ENCODE measurements at regions not wholly inside any gene's neighbourhood (a gene's known extent, or its start where the extent isn't known, plus 50 kb on each side); places are given as distances from the start of the nearest gene placed in this dataset.
"Not testable (repeated sequence)": the region's sequence is repeated elsewhere in the genome, so short reads cannot be mapped to it uniquely, and the experiment has no call there.

DNA sequence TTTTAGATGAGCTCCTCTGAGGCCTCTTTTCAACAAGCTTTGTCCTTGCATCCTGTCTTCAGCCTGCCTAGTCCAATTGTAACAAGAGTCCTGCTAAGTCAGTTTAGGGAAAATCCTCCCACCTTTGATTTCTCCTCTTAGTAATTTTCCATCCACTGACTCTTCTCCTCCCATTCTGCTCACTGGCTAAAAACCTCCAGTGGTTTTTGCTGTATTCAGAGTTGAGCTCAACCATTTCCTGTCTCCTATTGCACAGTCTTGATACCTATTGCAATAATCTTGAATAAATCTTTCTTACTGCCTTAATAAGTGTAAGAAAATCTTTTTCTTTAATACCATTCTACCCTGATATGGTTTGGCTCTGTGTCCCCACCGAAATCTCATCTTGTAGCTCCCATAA, 117.8 kb upstream of the ENPP6 start:
- DNase-seq (ENCODE audit: low read depth): no peak
- TF ChIP-seq, protein P1, sequence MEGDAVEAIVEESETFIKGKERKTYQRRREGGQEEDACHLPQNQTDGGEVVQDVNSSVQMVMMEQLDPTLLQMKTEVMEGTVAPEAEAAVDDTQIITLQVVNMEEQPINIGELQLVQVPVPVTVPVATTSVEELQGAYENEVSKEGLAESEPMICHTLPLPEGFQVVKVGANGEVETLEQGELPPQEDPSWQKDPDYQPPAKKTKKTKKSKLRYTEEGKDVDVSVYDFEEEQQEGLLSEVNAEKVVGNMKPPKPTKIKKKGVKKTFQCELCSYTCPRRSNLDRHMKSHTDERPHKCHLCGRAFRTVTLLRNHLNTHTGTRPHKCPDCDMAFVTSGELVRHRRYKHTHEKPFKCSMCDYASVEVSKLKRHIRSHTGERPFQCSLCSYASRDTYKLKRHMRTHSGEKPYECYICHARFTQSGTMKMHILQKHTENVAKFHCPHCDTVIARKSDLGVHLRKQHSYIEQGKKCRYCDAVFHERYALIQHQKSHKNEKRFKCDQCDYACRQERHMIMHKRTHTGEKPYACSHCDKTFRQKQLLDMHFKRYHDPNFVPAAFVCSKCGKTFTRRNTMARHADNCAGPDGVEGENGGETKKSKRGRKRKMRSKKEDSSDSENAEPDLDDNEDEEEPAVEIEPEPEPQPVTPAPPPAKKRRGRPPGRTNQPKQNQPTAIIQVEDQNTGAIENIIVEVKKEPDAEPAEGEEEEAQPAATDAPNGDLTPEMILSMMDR (conservative IDR thresholded peaks at IDR 0.05; ENCODE audit: low read length): no peak
- no peak overlapping the region for H3K4me3 ChIP-seq (ENCODE audit: low read length)

DNA sequence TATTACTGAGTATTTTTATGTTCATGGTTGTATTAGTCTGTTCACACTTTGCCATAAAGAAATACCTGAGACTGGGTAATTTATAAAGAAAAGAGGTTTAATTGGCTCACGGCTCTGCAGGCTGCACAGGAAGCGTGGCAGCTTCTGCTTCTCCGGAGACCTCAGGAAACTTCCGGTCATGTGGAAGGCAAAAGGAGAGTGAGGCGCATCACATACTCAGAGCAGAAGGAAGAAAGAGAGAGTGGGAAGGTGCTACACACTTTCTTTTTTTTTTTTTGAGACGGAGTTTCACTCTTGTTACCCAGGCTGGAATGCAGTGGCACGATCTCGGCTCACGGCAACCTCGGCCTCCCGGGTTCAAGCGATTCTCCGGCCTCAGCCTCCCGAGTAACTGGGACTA, 115.8 kb upstream of the ENPP6 start:
- not testable (repeated sequence) for DNase-seq (ENCODE audit: low read depth); H3K4me3 ChIP-seq (ENCODE audit: low read length)

- H3K4me3 ChIP-seq (ENCODE audit: low read length): no peak overlapping the region
- no peak for DNase-seq (ENCODE audit: low read depth)
- TF ChIP-seq, protein P1 (conservative IDR thresholded peaks at IDR 0.05; ENCODE audit: low read length): no peak
Observed at GRCh38 chr4:184331268-184331995, 113.8 kb upstream of the ENPP6 start.

- not testable (repeated sequence) for H3K4me3 ChIP-seq (ENCODE audit: low read length); DNase-seq (ENCODE audit: low read depth)
Observed at GRCh38 chr4:184330517-184331094, 112.9 kb upstream of the ENPP6 start.

- no peak for DNase-seq (ENCODE audit: low read depth)
- H3K4me3 ChIP-seq (ENCODE audit: low read length): no peak overlapping the region
- TF ChIP-seq, protein P1 (conservative IDR thresholded peaks at IDR 0.05; ENCODE audit: low read length): no peak
Observed at GRCh38 chr4:184329659-184330400, 112.2 kb upstream of the ENPP6 start.

DNA sequence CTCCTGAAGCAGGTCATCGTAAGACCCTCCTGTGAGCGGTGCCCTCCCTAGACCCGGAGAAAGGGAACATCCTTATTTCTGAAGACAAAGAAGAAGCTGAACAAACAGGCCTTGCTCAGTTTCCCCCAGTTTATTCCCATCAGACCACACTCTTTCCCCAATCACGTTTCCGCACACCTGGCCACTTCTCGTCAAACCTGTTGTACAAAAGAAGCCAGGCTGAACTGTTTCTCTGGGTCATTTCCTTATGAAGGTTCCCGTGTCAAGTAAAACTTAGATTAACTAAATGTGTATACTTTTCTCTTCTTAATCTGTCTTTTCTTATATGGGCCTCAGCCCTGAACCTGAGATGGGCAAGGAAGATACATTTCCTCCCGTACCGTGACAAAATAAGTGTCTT, 111.6 kb upstream of the ENPP6 start:
- TF ChIP-seq, protein P1 (conservative IDR thresholded peaks at IDR 0.05; ENCODE audit: low read length): no peak
- no peak overlapping the region for H3K4me3 ChIP-seq (ENCODE audit: low read length)
- DNase-seq (ENCODE audit: low read depth): no peak

GRCh38 chr4:184328022-184328736, 110.5 kb upstream of the ENPP6 start:
- no peak overlapping the region for H3K4me3 ChIP-seq (ENCODE audit: low read length)
- TF ChIP-seq, protein P1 (conservative IDR thresholded peaks at IDR 0.05; ENCODE audit: low read length): no peak
- DNase-seq (ENCODE audit: low read depth): no peak
